K562 (cell line): ENCODE measurements at regions not wholly inside any gene's neighbourhood (a gene's known extent, or its start where the extent isn't known, plus 50 kb on each side); places are given as distances from the start of the nearest gene placed in this dataset.
"Not testable (repeated sequence)": the region's sequence is repeated elsewhere in the genome, so short reads cannot be mapped to it uniquely, and the experiment has no call there.

Experiments
- ATAC-seq: fragments of 200-7000 bp; cut with Tn5 transposase; 3 replicates; pipeline ENCODE4 v1.9.1; 2020; ENCODE audit warnings: moderate library complexity
- BruUV-seq: library from RNA; stranded (reverse); fragments of 400-500 nt; replicated peaks from 2 replicates; lab custom pipeline; 2021; lab: Mats Ljungman, UMichigan
- CTCF ChIA-PET: fragments of 300-600 bp; formaldehyde crosslinking; extraction: SDS; loops from one replicate; lab custom pipeline; 2021; ENCODE audit warnings: low intra/inter-chr PET ratio; lab: Yijun Ruan, JAX
- POLR2A ChIA-PET: fragments of 300-600, 350-650 bp; sonication (Branson Sonifier 250); formaldehyde crosslinking; extraction: SDS; loops from one replicate; lab custom pipeline; 2021; ENCODE audit warnings: antibody characterized with exemption, inconsistent platforms; lab: Yijun Ruan, JAX
- DNase-seq, 4 experiments: peaks; one replicate each; pipeline versions ENCODE4 v3.0.0 to v3.0.0-alpha.2; 2011 to 2018; ENCODE audit warnings: low spot score in 3 of 4, mixed read lengths in 3 of 4; ENCODE audit errors: extremely low read depth in 1 of 4
- FAIRE-seq: peaks from 2 replicates; lab custom pipeline; 2011; peaks lifted over from hg19 to GRCh38; lab: Jason Lieb, UNC
- H2AFZ ChIP-seq: 2 replicates; pipeline ENCODE4 v1.6.0; 2011; ENCODE audit warnings: low read depth, low read length, control low read depth, inconsistent platforms
- H3K27ac ChIP-seq: fragments of 200-600 bp; 3 replicates; pipeline ENCODE4 v1.8.0; 2011; ENCODE audit warnings: low read depth, mild to moderate bottlenecking, control low read depth, inconsistent platforms, low read length, moderate library complexity, mixed read lengths; ENCODE audit errors: extremely low read depth
- H3K27me3 ChIP-seq, 2 experiments: fragments of 300-600 bp in 1 of 2; 2 replicates in 1 of 2; 3 replicates in 1 of 2; pipeline versions ENCODE4 v1.6.0 to v1.8.0; 2011; ENCODE audit warnings: inconsistent platforms in 2 of 2, low read length in 2 of 2, mild to moderate bottlenecking in 1 of 2, mixed read lengths in 1 of 2, moderate library complexity in 1 of 2; ENCODE audit not compliant: control insufficient read depth in 2 of 2, insufficient read depth in 2 of 2
- H3K36me3 ChIP-seq: fragments of 300-600 bp; 3 replicates; pipeline ENCODE4 v1.8.0; 2011; ENCODE audit warnings: mild to moderate bottlenecking, low read length, inconsistent platforms; ENCODE audit not compliant: control insufficient read depth, insufficient read depth
- H3K4me1 ChIP-seq, 2 experiments: fragments of 200-600 bp in 1 of 2; replicated peaks in 1 of 2; 2 replicates in 1 of 2; 3 replicates in 1 of 2; pipeline versions ENCODE4 v1.5.1 to v1.8.0; 2011; ENCODE audit warnings: inconsistent platforms in 2 of 2, low read length in 2 of 2, mild to moderate bottlenecking in 1 of 2, mixed read lengths in 1 of 2, moderate library complexity in 1 of 2; ENCODE audit not compliant: control insufficient read depth in 2 of 2, insufficient read depth in 2 of 2
- H3K4me2 ChIP-seq: 2 replicates; pipeline ENCODE4 v1.6.1; 2011; ENCODE audit warnings: low read length, control low read depth, inconsistent platforms, mixed read lengths; ENCODE audit not compliant: insufficient read depth
- H3K4me3 ChIP-seq: fragments of 200-600 bp; sonication (generic), shearing (Covaris generic); 2 replicates; pipeline ENCODE4 v1.5.1; 2016; ENCODE audit warnings: control low read depth, inconsistent platforms
- H3K79me2 ChIP-seq: fragments of 200-600 bp; 3 replicates; pipeline ENCODE4 v1.8.0; 2011; ENCODE audit warnings: low read length, inconsistent platforms; ENCODE audit not compliant: control insufficient read depth, insufficient read depth
- H3K9ac ChIP-seq, 2 experiments: 2 replicates each; pipeline versions ENCODE4 v1.6.0 to v1.6.1; 2011; ENCODE audit warnings: low read depth in 2 of 2, low read length in 2 of 2, control low read depth in 1 of 2, inconsistent platforms in 1 of 2, mild to moderate bottlenecking in 1 of 2, mixed read lengths in 1 of 2; ENCODE audit not compliant: insufficient read depth in 1 of 2
- H3K9me1 ChIP-seq: one replicate; pipeline ENCODE4 v1.6.0; 2011; ENCODE audit warnings: inconsistent platforms, mild to moderate bottlenecking, low read length, moderate library complexity; ENCODE audit not compliant: control insufficient read depth, insufficient read depth
- H3K9me3 ChIP-seq: replicated peaks from 2 replicates; pipeline ENCODE4 v1.5.1; 2011; ENCODE audit warnings: low read depth, low read length, inconsistent platforms; ENCODE audit not compliant: control insufficient read depth, insufficient read depth
- H4K20me1 ChIP-seq: replicated peaks from 2 replicates; pipeline ENCODE4 v1.6.1; 2011; ENCODE audit warnings: low read length, inconsistent platforms, mixed read lengths; ENCODE audit not compliant: control insufficient read depth, insufficient read depth
- BCL6 ChIP-seq: fragments of 250-450 bp; sonication (Bioruptor Pico); IDR thresholded peaks from 2 replicates; pipeline ENCODE4 v1.4.0; 2020
- ETS1 ChIP-seq: conservative IDR thresholded peaks from 2 replicates; pipeline ENCODE4 v1.6.1; 2011; ENCODE audit warnings: low read depth, mild to moderate bottlenecking, low read length; ENCODE audit not compliant: control insufficient read depth
- GATAD2A ChIP-seq: fragments of 450-650 bp; IDR thresholded peaks from 2 replicates; pipeline ENCODE4 v1.6.1; 2017
- KAT2B ChIP-seq: IDR thresholded peaks from one replicate; pipeline ENCODE4 v1.6.1; 2012; ENCODE audit warnings: low read depth, mild to moderate bottlenecking, control low read depth, inconsistent platforms, low read length, moderate library complexity
- MITF ChIP-seq: IDR thresholded peaks from 2 replicates; pipeline ENCODE4 v1.6.1; 2014; ENCODE audit warnings: antibody characterized with exemption
- PYGO2 ChIP-seq: fragments of 450-650 bp; IDR thresholded peaks from 2 replicates; pipeline ENCODE4 v1.6.1; 2016; ENCODE audit warnings: mild to moderate bottlenecking, missing genetic modification characterization, moderate library complexity, missing compliant biosample characterization
- THAP7 ChIP-seq: fragments of 250-450 bp; sonication (Bioruptor Pico); IDR thresholded peaks from 2 replicates; pipeline ENCODE4 v1.5.0; 2021
- TSC22D4 ChIP-seq: fragments of 450-650 bp; IDR thresholded peaks from 2 replicates; pipeline ENCODE4 v1.6.1; 2016; ENCODE audit warnings: missing genetic modification characterization, missing biosample characterization, control low read depth
- XRCC5 ChIP-seq: fragments of 200-400 bp; formaldehyde crosslinking; IDR thresholded peaks from 2 replicates; pipeline ENCODE4 v1.6.1; 2017; ENCODE audit warnings: low read depth, mild to moderate bottlenecking, low read length
- ZNF584 ChIP-seq: fragments of 200-800 bp; sonication (Bioruptor generic); IDR thresholded peaks from 2 replicates; pipeline ENCODE4 v1.6.1; 2016; ENCODE audit warnings: low read depth, mild to moderate bottlenecking, missing genetic modification characterization, missing compliant biosample characterization
- WGBS: fragments of 100-300 bp; shearing (Covaris generic); methylation state at CpG from one replicate; pipeline ENCODE4 v1.1.6; 2016; ENCODE audit warnings: low coverage, mixed read lengths; ENCODE audit not compliant: insufficient coverage; ENCODE audit errors: missing lambda C conversion rate; 5-methylcytosine and 5-hydroxymethylcytosine counted together
- in situ Hi-C: fragments of 300-500 bp; cut with MboI; formaldehyde crosslinking; loops from 4 replicates; pipeline ENCODE4 v1.15.0; 2018; ENCODE audit warnings: inconsistent platforms, mixed read lengths
- intact Hi-C: fragments of 100-400 bp; cut with micrococcal nuclease; formaldehyde crosslinking; loops from 2 replicates; pipeline ENCODE4 v1.14.2; 2022

GRCh38 chr4:118557298-118557851, 127.8 kb upstream of the METTL14 start (continued):
- no peak for TF ChIP-seq BCL6 (CRISPR knock-in tag)
- no peak for TF ChIP-seq TSC22D4 (tag)
- no peak for TF ChIP-seq ETS1
- no peak for TF ChIP-seq THAP7 (CRISPR knock-in tag)
- TF ChIP-seq PYGO2 (tag): 0 out of 2 replicates have a peak, but pooled peaks have one; percentile 22
- TF ChIP-seq GATAD2A: no peak
- no peak for TF ChIP-seq MITF
- TF ChIP-seq KAT2B: no peak
- TF ChIP-seq XRCC5: no peak
- TF ChIP-seq ZNF584 (CRISPR knock-in tag): no peak

GRCh38 chr4:118558188-118558587, 127.0 kb upstream of the METTL14 start:
- H3K4me1 ChIP-seq, H3K36me3 ChIP-seq, H3K9me1 ChIP-seq, H3K79me2 ChIP-seq, H3K9me3 ChIP-seq, in situ Hi-C loops, H3K27me3 ChIP-seq, H4K20me1 ChIP-seq, H3K4me3 ChIP-seq, FAIRE-seq, DNase-seq, H3K27ac ChIP-seq, POLR2A ChIA-PET, CTCF ChIA-PET, intact Hi-C loops, H2AFZ ChIP-seq, H3K9ac ChIP-seq, H3K4me2 ChIP-seq, ATAC-seq, BruUV-seq: not testable (repeated sequence)
- WGBS: 2% methylated on average over 4 of the region's 7 CpGs

GRCh38 chr4:118561559-118561958, 123.6 kb upstream of the METTL14 start:
- DNase-seq, H3K9me1 ChIP-seq, H4K20me1 ChIP-seq, H3K27me3 ChIP-seq, BruUV-seq, H3K9ac ChIP-seq, POLR2A ChIA-PET, H3K79me2 ChIP-seq, H3K27ac ChIP-seq, FAIRE-seq, H3K9me3 ChIP-seq, H2AFZ ChIP-seq, H3K4me1 ChIP-seq, H3K4me2 ChIP-seq, H3K4me3 ChIP-seq, H3K36me3 ChIP-seq, CTCF ChIA-PET, intact Hi-C loops, in situ Hi-C loops: not testable (repeated sequence)
- peak; percentile 58 for ATAC-seq
